ENCODE measurements at regions not wholly inside any gene's neighbourhood (a gene's known extent, or its start where the extent isn't known, plus 50 kb on each side); places are given as distances from the start of the nearest gene placed in this dataset.

DNA sequence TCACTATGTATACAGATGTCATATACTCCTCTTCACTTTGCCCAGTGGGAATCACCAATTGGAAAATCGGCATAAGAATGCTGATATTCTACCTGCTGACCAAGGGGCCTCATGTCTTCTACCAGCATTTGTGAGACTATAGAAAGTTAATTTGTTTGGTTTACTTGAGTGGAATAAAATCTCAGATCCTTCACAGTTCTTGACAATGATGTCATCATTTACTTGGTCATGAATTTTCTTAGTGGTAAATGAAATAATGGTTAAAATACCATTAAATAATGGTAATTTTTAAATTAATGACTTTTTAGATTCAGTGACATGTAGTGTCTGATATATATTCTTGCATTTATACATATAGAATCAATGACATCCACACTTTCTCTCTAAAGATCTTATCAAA lies 1052.6 kb downstream of the ADGRL3 start:
- Histone ChIP-seq H3K9me1 (ENCODE audit: insufficient read depth, low read length) (no peaks in the 10 kb centered on the region), H4K5ac (ENCODE audit: low read depth, low read length) (no peak overlapping the region), H3K23ac (ENCODE audit: low read depth, low read length) (no peak overlapping the region), H3K4me1 (ENCODE audit: control insufficient read depth, insufficient read depth, low read length) (no peaks in the 10 kb centered on the region), H4K8ac (ENCODE audit: low read depth in 2 of 2, low read length in 2 of 2) (no peak overlapping the region), H2BK120ac (ENCODE audit: low read depth, low read length) (no peak overlapping the region), H2BK5ac (ENCODE audit: low read depth, low read length, poor library complexity, severe bottlenecking) (no peak overlapping the region), H3K18ac (ENCODE audit: low read depth, low read length) (no peak overlapping the region), H4K20me1 (ENCODE audit: insufficient read depth, low read length) (no peaks in the 10 kb centered on the region), H2BK15ac (ENCODE audit: low read depth, low read length) (no peak overlapping the region), H3K27ac (ENCODE audit: insufficient read depth, low read length) (no peak overlapping the region), H2AFZ (replicated peaks; ENCODE audit: low read length, poor library complexity) (no peak overlapping the region), H2BK20ac (ENCODE audit: low read depth, low read length) (no peak overlapping the region), H3K4me3 (ENCODE audit: insufficient read depth, low read depth, low read length) (no peak overlapping the region), H3K4me2 (ENCODE audit: low read depth, low read length) (no peak overlapping the region), H2AK5ac (ENCODE audit: low read depth, low read length) (no peak overlapping the region), H3K36me3 (ENCODE audit: control insufficient read depth, insufficient read depth, low read length) (no peaks in the 10 kb centered on the region), H3K4ac (ENCODE audit: low read depth, low read length) (no peak overlapping the region), H3K79me1 (ENCODE audit: low read depth in 1 of 2, low read length in 2 of 2) (no peaks in the 10 kb centered on the region), H3K14ac (replicated peaks; ENCODE audit: low read depth, low read length) (no peak overlapping the region), H3K9me3 (ENCODE audit: control insufficient read depth, insufficient read depth, low read length) (peaks cover 3% of the 10 kb centered on the region; the same call in 1 of the 2 replicates), H3K9ac (ENCODE audit: low read depth, low read length) (no peak overlapping the region), H3K27me3 (ENCODE audit: control insufficient read depth, insufficient read depth, low read length) (no peaks in the 10 kb centered on the region), H4K91ac (ENCODE audit: insufficient read depth, low read depth, low read length) (no peak overlapping the region), H3K56ac (ENCODE audit: extremely low read depth, insufficient read depth, low read length) (no peak overlapping the region), H2AK9ac (replicated peaks; ENCODE audit: low read depth, low read length, poor library complexity) (no peak overlapping the region)
- TF ChIP-seq RAD21 (IDR thresholded peaks at IDR 0.05; ENCODE audit: low read length): no peak
- no peak for TF ChIP-seq CHD1 (IDR thresholded peaks at IDR 0.05; ENCODE audit: low read depth, low read length)
- TF ChIP-seq BHLHE40 (IDR thresholded peaks at IDR 0.05; ENCODE audit: low read depth, low read length): no peak
- TF ChIP-seq RFX5 (IDR thresholded peaks at IDR 0.05; ENCODE audit: low read depth, low read length): no peak
- TF ChIP-seq, protein P1, sequence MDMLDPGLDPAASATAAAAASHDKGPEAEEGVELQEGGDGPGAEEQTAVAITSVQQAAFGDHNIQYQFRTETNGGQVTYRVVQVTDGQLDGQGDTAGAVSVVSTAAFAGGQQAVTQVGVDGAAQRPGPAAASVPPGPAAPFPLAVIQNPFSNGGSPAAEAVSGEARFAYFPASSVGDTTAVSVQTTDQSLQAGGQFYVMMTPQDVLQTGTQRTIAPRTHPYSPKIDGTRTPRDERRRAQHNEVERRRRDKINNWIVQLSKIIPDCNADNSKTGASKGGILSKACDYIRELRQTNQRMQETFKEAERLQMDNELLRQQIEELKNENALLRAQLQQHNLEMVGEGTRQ (IDR thresholded peaks at IDR 0.05; ENCODE audit: low read depth, low read length): no peak
- TF ChIP-seq FOS (IDR thresholded peaks at IDR 0.05; ENCODE audit: low read depth, low read length): no peak
- TF ChIP-seq MAZ (IDR thresholded peaks at IDR 0.05; ENCODE audit: borderline replicate concordance, low read depth, low read length): no peak
- TF ChIP-seq MXI1 (IDR thresholded peaks at IDR 0.05; ENCODE audit: borderline replicate concordance, low read depth, low read length): no peak
- no peak for TF ChIP-seq POLR2A (IDR thresholded peaks at IDR 0.05; ENCODE audit: low read depth, low read length)
- TF ChIP-seq MAFK (IDR thresholded peaks at IDR 0.05; ENCODE audit: low read depth, low read length): no peak
- no peak for TF ChIP-seq NFE2L2 (IDR thresholded peaks at IDR 0.05; ENCODE audit: low read depth, low read length)
- TF ChIP-seq SMC3 (IDR thresholded peaks at IDR 0.05; ENCODE audit: low read depth, low read length): no peak
- no peak for TF ChIP-seq CEBPB (IDR thresholded peaks at IDR 0.05; ENCODE audit: low read depth, low read length)
- TF ChIP-seq, protein P2, sequence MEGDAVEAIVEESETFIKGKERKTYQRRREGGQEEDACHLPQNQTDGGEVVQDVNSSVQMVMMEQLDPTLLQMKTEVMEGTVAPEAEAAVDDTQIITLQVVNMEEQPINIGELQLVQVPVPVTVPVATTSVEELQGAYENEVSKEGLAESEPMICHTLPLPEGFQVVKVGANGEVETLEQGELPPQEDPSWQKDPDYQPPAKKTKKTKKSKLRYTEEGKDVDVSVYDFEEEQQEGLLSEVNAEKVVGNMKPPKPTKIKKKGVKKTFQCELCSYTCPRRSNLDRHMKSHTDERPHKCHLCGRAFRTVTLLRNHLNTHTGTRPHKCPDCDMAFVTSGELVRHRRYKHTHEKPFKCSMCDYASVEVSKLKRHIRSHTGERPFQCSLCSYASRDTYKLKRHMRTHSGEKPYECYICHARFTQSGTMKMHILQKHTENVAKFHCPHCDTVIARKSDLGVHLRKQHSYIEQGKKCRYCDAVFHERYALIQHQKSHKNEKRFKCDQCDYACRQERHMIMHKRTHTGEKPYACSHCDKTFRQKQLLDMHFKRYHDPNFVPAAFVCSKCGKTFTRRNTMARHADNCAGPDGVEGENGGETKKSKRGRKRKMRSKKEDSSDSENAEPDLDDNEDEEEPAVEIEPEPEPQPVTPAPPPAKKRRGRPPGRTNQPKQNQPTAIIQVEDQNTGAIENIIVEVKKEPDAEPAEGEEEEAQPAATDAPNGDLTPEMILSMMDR (conservative IDR thresholded peaks at IDR 0.05; ENCODE audit: low read depth, low read length): no peak
- TF ChIP-seq, protein P3, sequence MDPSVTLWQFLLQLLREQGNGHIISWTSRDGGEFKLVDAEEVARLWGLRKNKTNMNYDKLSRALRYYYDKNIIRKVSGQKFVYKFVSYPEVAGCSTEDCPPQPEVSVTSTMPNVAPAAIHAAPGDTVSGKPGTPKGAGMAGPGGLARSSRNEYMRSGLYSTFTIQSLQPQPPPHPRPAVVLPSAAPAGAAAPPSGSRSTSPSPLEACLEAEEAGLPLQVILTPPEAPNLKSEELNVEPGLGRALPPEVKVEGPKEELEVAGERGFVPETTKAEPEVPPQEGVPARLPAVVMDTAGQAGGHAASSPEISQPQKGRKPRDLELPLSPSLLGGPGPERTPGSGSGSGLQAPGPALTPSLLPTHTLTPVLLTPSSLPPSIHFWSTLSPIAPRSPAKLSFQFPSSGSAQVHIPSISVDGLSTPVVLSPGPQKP (IDR thresholded peaks at IDR 0.05; ENCODE audit: borderline replicate concordance, low read depth, low read length): no peak
- no peak for TF ChIP-seq RCOR1 (IDR thresholded peaks at IDR 0.05; ENCODE audit: insufficient replicate concordance, low read length)
- in situ Hi-C loops (cut with MboI; ENCODE audit: low sequenced_read_pairs): no loop called here
- no peak for ATAC-seq (ENCODE audit: low read depth)
- no CpG with 5 or more reads among the region's 1 CpG for WGBS, 2 experiments (ENCODE audit: extremely low coverage in 2 of 2, insufficient read length in 1 of 2)
- ChIA-PET CTCF (no interaction called here), POLR2A (ENCODE audit: unreplicated experiment) (no interaction called here)
- dilution Hi-C loops (cut with HindIII; ENCODE audit: low sequenced_read_pairs, unreplicated experiment): no loop called here
- no TSS peak for BruUV-seq (replicated peaks)
- no peak for DNase-seq
- intact Hi-C loops (cut with micrococcal nuclease): no loop called here

Measured in IMR-90 (cell line).